HEK293 (cell line): ENCODE measurements at regions not wholly inside any gene's neighbourhood (a gene's known extent, or its start where the extent isn't known, plus 50 kb on each side); places are given as distances from the start of the nearest gene placed in this dataset.

ENCODE experiments used
- BCL11A ChIP-seq: fragments of 450-650 bp; formaldehyde crosslinking; IDR thresholded peaks from 2 replicates; pipeline ENCODE4 v1.5.1; 2016; ENCODE audit warnings: low read depth, missing biosample characterization, missing genetic modification characterization
- KLF1 ChIP-seq: fragments of 450-650 bp; formaldehyde crosslinking; IDR thresholded peaks from 2 replicates; pipeline ENCODE4 v1.5.1; 2016; ENCODE audit warnings: missing biosample characterization, missing genetic modification characterization
- SCRT1 ChIP-seq: fragments of 450-650 bp; formaldehyde crosslinking; IDR thresholded peaks from 2 replicates; pipeline ENCODE4 v1.5.1; 2016; ENCODE audit warnings: missing biosample characterization, missing genetic modification characterization, borderline replicate concordance
- TF ChIP-seq, protein P1 (sequence below): fragments of 450-650 bp; formaldehyde crosslinking; IDR thresholded peaks from 2 replicates; pipeline ENCODE4 v1.5.1; 2016; ENCODE audit warnings: missing biosample characterization, missing genetic modification characterization

DNA sequence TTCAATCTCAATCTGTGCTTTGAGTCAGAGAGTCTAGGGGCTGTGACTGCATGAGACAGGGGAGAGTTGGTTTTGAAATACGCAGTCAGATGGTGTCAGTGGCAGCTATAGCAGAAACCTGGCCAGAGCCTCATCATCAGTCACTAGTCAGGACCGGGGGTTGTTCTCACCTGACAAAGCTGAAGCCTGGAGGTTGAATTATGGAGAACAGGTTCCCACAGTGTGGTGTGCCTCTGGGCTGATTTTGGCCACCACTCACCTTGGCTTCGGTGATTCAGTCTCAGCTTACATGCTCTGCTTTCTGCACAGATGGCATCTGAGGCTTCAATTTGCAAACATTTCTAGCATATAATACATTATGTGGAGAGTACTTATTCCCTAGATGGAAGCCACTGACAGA is 387.3 kb downstream of the YTHDC2 start:
- TF ChIP-seq, protein P1, sequence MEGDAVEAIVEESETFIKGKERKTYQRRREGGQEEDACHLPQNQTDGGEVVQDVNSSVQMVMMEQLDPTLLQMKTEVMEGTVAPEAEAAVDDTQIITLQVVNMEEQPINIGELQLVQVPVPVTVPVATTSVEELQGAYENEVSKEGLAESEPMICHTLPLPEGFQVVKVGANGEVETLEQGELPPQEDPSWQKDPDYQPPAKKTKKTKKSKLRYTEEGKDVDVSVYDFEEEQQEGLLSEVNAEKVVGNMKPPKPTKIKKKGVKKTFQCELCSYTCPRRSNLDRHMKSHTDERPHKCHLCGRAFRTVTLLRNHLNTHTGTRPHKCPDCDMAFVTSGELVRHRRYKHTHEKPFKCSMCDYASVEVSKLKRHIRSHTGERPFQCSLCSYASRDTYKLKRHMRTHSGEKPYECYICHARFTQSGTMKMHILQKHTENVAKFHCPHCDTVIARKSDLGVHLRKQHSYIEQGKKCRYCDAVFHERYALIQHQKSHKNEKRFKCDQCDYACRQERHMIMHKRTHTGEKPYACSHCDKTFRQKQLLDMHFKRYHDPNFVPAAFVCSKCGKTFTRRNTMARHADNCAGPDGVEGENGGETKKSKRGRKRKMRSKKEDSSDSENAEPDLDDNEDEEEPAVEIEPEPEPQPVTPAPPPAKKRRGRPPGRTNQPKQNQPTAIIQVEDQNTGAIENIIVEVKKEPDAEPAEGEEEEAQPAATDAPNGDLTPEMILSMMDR (tag by site-specific recombination): no peak
- TF ChIP-seq KLF1 (no peak), BCL11A (tag by site-specific recombination) (no peak), SCRT1 (tag by site-specific recombination) (no peak)
